SU-DHL-6 (cell line): ENCODE measurements at regions not wholly inside any gene's neighbourhood (a gene's known extent, or its start where the extent isn't known, plus 50 kb on each side); places are given as distances from the start of the nearest gene placed in this dataset.

Experiments used
- CTCF ChIP-seq: fragments of 200-600 bp; sonication (generic); IDR thresholded peaks from one replicate; pipeline ENCODE4 v1.5.1; 2017; ENCODE audit warnings: antibody characterized with exemption, mild to moderate bottlenecking, low read length, moderate library complexity; ENCODE audit not compliant: insufficient read depth, poor library complexity, severe bottlenecking
- EZH2phosphoT487 ChIP-seq: fragments of 200-600 bp; sonication (generic), shearing (Covaris generic); conservative IDR thresholded peaks from 2 replicates; pipeline ENCODE4 v1.6.1; 2018; ENCODE audit warnings: mild to moderate bottlenecking, antibody characterized with exemption, low read length, moderate library complexity, mixed read lengths

- TF ChIP-seq CTCF = no peak
- no peak for TF ChIP-seq EZH2phosphoT487
Observed at GRCh38 chr19:30214651-30215051, 157.5 kb upstream of the ZNF536 start.
